ENCODE measurements at regions not wholly inside any gene's neighbourhood (a gene's known extent, or its start where the extent isn't known, plus 50 kb on each side); places are given as distances from the start of the nearest gene placed in this dataset.
A peak's percentile ranks its signal among the peaks of the same experiment; 100 is the strongest.

DNA sequence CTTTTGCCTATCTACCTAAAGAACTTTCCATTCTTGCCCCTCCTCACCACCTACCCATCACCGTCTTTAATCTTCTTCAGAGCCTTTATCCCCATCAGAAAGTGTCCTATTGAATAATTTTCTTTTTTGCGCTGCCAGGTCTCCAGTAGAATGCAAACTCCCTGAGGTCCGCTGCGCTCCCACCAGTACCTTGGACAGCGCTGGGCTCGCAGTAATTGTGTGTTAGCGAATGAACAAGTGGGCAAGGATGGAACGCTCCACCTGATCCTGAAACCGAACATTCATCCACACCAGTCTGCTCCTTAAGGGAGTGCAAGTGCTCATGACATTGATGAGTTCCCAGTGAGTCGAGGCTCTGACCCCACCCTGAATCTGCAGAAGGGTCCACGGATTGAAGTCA, 391.2 kb downstream of the CDH26 start:
- no peak for TF ChIP-seq TAF1 (IDR thresholded peaks at IDR 0.05; ENCODE audit: borderline replicate concordance, insufficient read depth, low read length)
- TF ChIP-seq FOXP2 (optimal IDR thresholded peaks at IDR 0.05; ENCODE audit: borderline replicate concordance, extremely low read depth, extremely low read length, insufficient read depth) = no peak
- peak; percentile 62 to 89 for TF ChIP-seq REST (IDR thresholded peaks at IDR 0.05; ENCODE audit: insufficient read depth in 1 of 2, low read depth in 2 of 2, low read length in 2 of 2)

- no peak for TF ChIP-seq SIN3A (IDR thresholded peaks at IDR 0.05; ENCODE audit: borderline replicate concordance, insufficient read depth, low read length)
- TF ChIP-seq POLR2AphosphoS5 (IDR thresholded peaks at IDR 0.05; ENCODE audit: low read depth, low read length) = no peak
- no peak for TF ChIP-seq FOXP2 (optimal IDR thresholded peaks at IDR 0.05; ENCODE audit: borderline replicate concordance, extremely low read depth, extremely low read length, insufficient read depth)
- no peak for TF ChIP-seq REST (IDR thresholded peaks at IDR 0.05; ENCODE audit: insufficient read depth in 1 of 2, low read depth in 2 of 2, low read length in 2 of 2)
- TF ChIP-seq TAF1 (IDR thresholded peaks at IDR 0.05; ENCODE audit: borderline replicate concordance, insufficient read depth, low read length) = no peak
Measured at GRCh38 chr20:60352017-60352416, 393.8 kb downstream of the CDH26 start.

GRCh38 chr20:60352596-60352995, 394.4 kb downstream of the CDH26 start:
- TF ChIP-seq TAF1 (IDR thresholded peaks at IDR 0.05; ENCODE audit: borderline replicate concordance, insufficient read depth, low read length) (no peak), SIN3A (IDR thresholded peaks at IDR 0.05; ENCODE audit: borderline replicate concordance, insufficient read depth, low read length) (no peak), FOXP2 (optimal IDR thresholded peaks at IDR 0.05; ENCODE audit: borderline replicate concordance, extremely low read depth, extremely low read length, insufficient read depth) (no peak), POLR2AphosphoS5 (IDR thresholded peaks at IDR 0.05; ENCODE audit: low read depth, low read length) (no peak), REST (IDR thresholded peaks at IDR 0.05; ENCODE audit: insufficient read depth in 1 of 2, low read depth in 2 of 2, low read length in 2 of 2) (no peak)

GRCh38 chr20:60354024-60354580, 395.9 kb downstream of the CDH26 start:
- no peak for TF ChIP-seq FOXP2 (optimal IDR thresholded peaks at IDR 0.05; ENCODE audit: borderline replicate concordance, extremely low read depth, extremely low read length, insufficient read depth)

DNA sequence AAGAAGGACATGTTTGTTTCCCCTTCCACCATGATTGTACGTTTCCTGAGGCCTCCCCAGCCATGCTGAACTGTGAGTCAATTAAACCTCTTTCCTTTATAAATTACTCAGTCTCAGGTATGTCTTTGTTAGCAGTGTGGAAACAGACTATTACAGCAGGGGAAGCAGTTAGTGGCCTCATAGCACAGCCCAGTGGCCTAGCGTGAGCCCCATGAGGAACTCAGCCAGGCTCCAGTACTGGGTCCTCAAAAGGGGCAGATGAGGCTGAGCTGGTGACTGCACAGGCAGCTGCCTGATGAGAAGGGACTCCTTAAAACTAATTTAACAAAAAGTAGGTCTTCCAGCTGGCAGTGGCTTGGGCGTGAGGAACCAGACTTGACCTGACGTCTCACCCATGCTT, 399.9 kb downstream of the CDH26 start:
- TF ChIP-seq FOXP2 (optimal IDR thresholded peaks at IDR 0.05; ENCODE audit: borderline replicate concordance, extremely low read depth, extremely low read length, insufficient read depth) (no peak), TAF1 (IDR thresholded peaks at IDR 0.05; ENCODE audit: borderline replicate concordance, insufficient read depth, low read length) (no peak), POLR2AphosphoS5 (IDR thresholded peaks at IDR 0.05; ENCODE audit: low read depth, low read length) (no peak), REST (IDR thresholded peaks at IDR 0.05; ENCODE audit: insufficient read depth in 1 of 2, low read depth in 2 of 2, low read length in 2 of 2) (no peak), SIN3A (IDR thresholded peaks at IDR 0.05; ENCODE audit: borderline replicate concordance, insufficient read depth, low read length) (no peak)

Data from PFSK-1 (cell line).